GM18507 (cell line): ENCODE measurements at regions not wholly inside any gene's neighbourhood (a gene's known extent, or its start where the extent isn't known, plus 50 kb on each side); places are given as distances from the start of the nearest gene placed in this dataset.
"Not testable (repeated sequence)": the region's sequence is repeated elsewhere in the genome, so short reads cannot be mapped to it uniquely, and the experiment has no call there.

Experiments used
- DNase-seq: peaks from one replicate; pipeline ENCODE4 v3.0.0; 2011; ENCODE audit warnings: low read depth; ENCODE audit not compliant: insufficient read length; ENCODE audit errors: extremely low spot score
- FAIRE-seq: peaks from 2 replicates; lab custom pipeline; 2011; peaks lifted over from hg19 to GRCh38; lab: Jason Lieb, UNC

GRCh38 chr2:230593765-230594164, 118.9 kb upstream of the CAB39 start:
- DNase-seq (no peak), FAIRE-seq (no peak)

DNA sequence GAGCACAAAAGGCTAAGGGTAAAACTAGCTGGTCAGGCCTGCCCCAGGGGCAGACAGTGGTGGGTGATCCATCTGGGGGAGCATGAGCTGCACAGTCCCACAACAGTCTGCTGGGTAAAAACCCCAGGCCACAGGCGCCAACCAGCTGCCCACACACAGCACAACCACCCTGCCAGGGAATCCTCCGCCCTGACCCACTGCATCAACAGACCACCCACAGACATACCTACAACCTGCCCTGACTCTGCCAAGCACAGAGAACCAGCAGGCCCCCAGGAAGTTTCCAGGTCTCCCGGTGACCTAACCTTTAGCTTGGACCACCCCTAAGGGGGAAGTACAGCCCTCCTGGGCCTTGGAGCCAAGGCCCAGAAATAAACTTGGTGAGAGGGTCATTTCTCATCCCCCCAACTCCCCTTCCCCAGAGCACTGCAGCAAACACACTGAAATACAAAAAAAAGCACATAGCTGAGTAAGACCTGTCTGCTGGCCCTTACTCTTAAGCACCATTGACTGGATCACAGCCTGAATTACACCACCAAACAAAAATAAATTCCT, 118.3 kb upstream of the CAB39 start:
- no peak for DNase-seq
- no peak for FAIRE-seq

GRCh38 chr2:230599853-230600252, 112.8 kb upstream of the CAB39 start:
- peak; percentile 76 for FAIRE-seq

GRCh38 chr2:230600285-230600684, 112.4 kb upstream of the CAB39 start:
- peak; percentile 89 for FAIRE-seq
- no peak for DNase-seq

More at GRCh38 chr2:230599853-230600252, 112.8 kb upstream of the CAB39 start:
- no peak for DNase-seq

DNA sequence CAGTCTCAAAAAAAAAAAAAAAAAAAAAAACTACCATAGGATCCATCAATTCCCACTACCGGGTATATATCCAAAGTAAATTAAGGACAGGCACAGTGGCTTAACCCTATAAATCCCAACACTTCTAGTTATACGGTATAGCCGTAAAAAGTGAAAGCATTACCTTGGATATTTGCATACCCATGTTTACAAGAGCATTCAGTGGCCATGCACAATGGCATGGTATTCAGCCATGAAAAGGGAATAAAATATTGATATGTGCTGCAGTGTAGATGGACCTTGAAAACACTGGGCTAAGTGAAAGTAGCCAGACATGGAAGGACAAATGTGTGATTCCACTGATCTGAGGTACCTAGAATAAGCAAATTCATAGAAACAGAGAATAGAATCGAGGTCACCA, 111.8 kb upstream of the CAB39 start:
- DNase-seq (no peak), FAIRE-seq (peak; percentile 67)

- FAIRE-seq (peak; percentile 91), DNase-seq (no peak)
These were observed 111.1 kb upstream of the CAB39 start for GRCh38 chr2:230601510-230601909.

DNA sequence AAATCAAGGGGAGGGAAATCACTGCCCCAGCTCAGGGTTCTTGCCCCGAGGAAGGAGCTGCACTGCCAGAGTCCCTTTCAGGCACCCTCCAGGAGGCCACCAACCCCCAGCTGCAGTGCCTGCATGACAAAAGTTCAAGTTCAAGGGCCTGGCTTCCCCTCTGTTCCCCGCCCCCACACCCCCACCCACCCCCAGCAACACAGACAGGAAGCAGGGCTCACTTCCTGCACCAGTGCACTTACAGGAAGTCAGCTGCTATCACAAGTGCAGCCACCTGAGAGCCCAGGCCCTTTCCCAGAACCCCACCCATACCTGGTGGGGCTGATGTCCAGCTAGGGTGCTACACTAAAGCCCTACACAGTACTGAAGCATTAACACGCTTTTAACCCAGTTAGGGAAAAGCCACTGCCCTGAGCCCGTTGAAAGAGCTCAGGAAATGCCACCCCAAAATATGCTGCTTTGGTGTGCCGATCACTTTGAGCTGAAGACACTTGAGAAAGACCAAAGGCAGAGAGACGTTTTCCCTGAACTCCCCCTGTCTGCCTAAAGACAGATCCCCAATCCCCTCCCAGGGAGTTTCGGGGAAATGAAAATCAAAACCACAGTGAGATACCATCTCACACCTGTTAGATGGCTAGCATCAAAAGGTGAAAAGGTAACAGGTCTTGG, 109.9 kb upstream of the CAB39 start:
- FAIRE-seq (peak; percentile 95), DNase-seq (no peak)

DNA sequence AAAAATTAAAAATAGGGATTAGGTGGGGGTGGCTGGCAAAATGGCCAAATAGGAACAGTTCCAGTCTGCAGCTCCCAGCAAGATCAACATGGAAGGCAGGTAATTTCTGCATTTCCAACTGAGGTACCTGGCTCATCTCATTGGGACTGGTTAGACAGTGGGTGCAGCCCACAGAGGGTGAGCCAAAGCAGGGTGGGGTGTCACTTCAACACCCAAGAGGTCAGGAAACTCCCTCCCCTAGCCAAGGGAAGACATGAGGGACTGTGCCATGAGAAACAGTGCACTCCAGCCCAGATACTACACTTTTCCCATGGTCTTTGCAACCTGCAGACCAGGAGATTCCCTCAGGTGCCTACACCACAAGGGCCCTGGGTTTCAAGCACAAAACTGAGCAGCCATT, 109.3 kb upstream of the CAB39 start:
- FAIRE-seq, DNase-seq: not testable (repeated sequence)

DNA sequence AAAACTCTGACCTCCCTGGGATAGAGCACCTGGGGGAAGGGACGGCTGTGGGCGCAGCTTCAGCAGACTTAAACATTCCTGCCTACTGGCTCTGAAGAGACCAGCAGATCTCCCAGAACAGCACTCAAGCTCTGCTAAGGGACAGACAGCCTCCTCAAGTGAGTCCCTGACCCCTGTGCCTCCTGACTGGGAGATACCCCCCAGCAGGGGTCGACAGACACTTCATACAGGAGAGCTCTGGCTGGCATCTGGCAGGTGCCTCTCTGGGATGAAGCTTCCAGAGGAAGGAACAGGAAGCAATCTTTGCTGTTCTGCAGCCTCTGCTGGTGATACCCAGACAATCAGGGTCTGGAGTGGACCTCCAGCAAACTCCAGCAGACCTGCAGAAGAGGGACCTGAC, 108.5 kb upstream of the CAB39 start:
- FAIRE-seq, DNase-seq: not testable (repeated sequence)

- FAIRE-seq (no peak), DNase-seq (no peak)
These were observed 98.6 kb upstream of the CAB39 start for GRCh38 chr2:230614040-230614439.

DNA sequence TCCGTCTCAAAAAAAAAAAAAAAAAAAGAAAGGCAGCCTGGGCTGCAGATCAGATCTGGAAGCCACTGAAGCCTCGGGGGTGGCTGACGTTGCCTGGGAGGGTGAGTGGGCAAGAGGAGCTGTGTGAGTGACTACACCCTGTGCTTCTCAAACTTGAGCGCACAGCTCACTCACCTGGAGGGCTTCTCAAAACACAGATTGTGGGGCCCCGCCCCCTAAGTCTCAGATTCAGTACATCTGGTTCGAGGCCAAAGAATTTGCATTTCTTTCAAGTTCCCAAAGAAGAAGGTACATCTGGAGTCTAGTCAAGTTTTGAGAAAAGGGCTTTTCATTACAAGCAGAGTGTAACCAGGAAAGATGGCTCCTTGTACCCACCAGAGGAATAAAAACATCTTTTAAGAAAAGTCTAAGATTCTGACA, 97.7 kb upstream of the CAB39 start:
- DNase-seq: no peak
- peak; percentile 84 for FAIRE-seq

- not testable (repeated sequence) for DNase-seq
These were observed 95.4 kb upstream of the CAB39 start for GRCh38 chr2:230617256-230617706.

DNA sequence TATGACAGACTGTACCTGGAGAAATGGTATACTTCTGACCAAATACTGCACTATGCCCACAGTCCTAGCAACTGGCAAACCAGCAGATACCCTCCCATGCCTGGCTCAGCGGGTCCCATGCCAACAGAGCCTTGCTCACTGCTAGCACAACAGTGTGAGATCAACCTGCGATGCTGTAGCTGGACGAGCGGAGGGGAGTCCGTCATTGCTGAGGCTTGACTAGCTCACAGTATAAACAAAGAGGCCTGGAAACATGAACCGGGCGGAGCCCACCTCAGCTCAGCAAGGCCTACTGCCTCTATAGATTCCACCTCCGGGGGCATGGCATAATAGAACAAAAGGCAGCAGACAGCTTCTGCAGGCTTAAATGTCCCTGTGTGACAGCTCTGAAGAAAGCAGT, 93.2 kb upstream of the CAB39 start:
- DNase-seq (no peak), FAIRE-seq (no peak)

More at GRCh38 chr2:230617256-230617706, 95.4 kb upstream of the CAB39 start:
- FAIRE-seq: not testable (repeated sequence)

DNA sequence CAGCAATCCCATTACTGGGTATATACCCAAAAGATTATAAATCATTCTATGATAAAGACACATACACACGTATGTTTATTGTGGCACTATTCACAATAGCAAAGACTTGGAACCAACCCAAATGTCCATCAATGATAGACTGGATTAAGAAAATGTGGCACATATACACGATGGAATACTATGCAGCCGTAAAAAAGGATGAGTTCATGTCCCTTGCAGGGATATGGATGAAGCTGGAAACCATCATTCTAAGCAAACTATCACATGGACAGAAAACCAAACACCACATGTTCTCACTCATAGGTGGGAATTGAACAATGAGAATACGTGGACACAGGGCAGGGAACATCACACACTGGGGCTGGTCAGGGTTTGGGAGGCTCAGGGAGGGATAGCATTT, 87.4 kb upstream of the CAB39 start:
- DNase-seq, FAIRE-seq: not testable (repeated sequence)

DNA sequence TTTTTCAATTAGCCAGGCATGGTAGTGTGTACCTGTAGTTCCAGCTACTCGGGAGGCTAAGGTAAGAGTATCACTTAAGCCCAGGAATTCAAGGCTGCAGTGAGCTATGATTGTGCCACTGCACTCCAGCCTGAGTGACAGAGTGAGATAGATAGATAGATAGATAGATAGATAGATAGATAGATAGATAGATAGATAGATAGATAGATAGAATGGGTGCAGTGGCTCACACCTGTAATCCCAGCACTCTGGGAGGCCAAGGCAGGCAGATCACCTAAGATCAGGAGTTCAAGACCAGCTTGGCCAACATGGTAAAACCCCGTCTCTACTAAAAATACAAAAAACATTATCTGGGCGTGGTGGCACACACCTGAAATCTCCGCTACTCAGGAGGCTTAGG, 85.6 kb upstream of the CAB39 start:
- not testable (repeated sequence) for DNase-seq, FAIRE-seq

DNA sequence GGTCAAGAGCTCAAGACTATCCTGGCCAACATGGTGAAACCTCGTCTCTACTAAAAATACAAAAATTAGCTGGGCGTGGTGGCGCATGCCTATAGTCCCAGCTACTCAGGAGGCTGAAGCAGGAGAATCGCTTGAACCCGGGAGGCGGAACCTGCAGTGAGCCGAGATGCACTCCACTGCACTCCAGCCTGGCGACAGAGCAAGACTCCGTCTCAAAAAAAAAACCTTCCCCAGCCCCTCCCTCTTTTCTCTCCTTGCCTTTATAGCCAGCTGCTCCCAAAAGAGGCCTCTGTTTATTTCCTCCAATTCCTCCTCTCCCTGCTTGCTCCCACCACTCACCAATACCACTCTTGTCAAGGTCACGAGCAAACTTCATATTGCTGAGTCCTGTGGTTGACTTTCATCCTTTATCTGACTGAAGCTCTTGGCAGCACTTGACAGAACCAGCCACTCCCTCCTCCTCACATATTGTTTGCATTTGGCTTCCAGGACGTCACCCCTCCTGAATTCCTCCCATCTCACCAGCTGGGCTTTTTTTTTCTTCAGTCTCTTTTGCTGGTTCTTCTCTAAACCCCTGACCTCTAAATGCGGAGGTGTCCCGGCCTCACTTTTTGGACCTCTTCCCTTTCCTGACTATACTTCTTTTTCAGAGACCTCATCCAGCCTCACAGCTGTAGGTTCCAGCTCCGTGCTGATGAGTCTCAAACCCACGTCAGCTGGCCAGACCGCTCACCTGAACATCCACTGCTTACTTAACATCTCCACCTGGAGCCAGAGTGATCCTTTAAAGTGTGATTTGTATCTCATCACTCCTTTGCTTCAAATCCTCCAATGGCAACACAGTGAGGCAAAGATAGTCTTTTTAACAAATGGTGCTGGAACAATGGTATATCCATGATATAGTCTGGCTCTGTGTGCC, 84.6 kb upstream of the CAB39 start:
- DNase-seq (no peak), FAIRE-seq (no peak)

DNA sequence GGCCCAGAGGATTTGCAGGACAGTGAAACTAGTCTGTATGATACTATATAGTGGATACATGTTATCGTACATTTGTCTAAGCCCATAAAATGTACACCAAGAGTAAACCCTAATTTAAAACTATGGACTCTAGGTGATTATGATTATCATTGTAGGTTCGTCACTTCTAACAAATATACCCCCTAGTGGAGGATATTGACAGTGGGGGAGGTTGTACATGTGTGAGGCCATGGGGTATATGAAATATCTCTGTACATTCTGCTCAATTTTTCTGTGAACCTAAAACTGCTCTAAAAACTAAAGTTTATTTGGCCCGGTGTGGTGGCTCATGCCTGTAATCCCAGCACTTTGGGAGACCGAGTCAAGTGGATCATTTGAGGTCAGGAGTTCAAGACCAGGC, 81.2 kb upstream of the CAB39 start:
- no peak for DNase-seq
- no peak for FAIRE-seq

- no peak for FAIRE-seq
- DNase-seq: no peak
These were observed 78.5 kb upstream of the CAB39 start for GRCh38 chr2:230634146-230634545.

GRCh38 chr2:230634721-230635313, 77.8 kb upstream of the CAB39 start:
- not testable (repeated sequence) for DNase-seq

More at GRCh38 chr2:230634721-230635313, 77.8 kb upstream of the CAB39 start:
- not testable (repeated sequence) for FAIRE-seq
